A673 (cell line): ENCODE measurements at regions not wholly inside any gene's neighbourhood (a gene's known extent, or its start where the extent isn't known, plus 50 kb on each side); places are given as distances from the start of the nearest gene placed in this dataset.

Source experiments
- EZH2 ChIP-seq: fragments of 200-600 bp; sonication (generic); IDR thresholded peaks from 2 replicates; pipeline ENCODE4 v1.6.1; 2017; ENCODE audit warnings: borderline replicate concordance, low read depth, mild to moderate bottlenecking, mixed read lengths, antibody characterized with exemption, low read length; ENCODE audit not compliant: poor library complexity, severe bottlenecking
- TF ChIP-seq, protein P1 (sequence below): fragments of 300-800, 200-600 bp; sonication (generic); conservative IDR thresholded peaks from 2 replicates; pipeline ENCODE4 v1.5.1; 2017; ENCODE audit warnings: low read depth, mild to moderate bottlenecking, antibody characterized with exemption, low read length, moderate library complexity, mixed read lengths

DNA sequence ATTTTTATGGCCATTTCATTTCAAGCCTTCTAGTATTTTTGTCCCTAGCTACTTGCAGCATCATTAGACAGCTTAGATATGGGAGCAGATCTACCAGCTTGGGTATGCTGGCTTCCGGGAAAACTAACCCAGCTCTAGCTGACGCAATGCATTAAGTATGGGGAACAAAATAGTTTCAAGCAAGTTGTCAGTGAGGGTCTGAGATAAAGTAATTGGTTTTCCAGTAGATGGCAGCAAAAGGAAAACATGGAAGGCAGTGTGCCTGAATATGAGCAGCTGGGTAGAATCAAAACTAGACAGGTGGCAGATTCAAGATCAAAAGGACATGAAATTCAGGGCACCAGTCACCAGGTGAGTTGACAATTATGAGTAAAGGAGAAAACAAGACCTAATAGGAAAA, 340.9 kb upstream of the CTSO start:
- TF ChIP-seq, protein P1, sequence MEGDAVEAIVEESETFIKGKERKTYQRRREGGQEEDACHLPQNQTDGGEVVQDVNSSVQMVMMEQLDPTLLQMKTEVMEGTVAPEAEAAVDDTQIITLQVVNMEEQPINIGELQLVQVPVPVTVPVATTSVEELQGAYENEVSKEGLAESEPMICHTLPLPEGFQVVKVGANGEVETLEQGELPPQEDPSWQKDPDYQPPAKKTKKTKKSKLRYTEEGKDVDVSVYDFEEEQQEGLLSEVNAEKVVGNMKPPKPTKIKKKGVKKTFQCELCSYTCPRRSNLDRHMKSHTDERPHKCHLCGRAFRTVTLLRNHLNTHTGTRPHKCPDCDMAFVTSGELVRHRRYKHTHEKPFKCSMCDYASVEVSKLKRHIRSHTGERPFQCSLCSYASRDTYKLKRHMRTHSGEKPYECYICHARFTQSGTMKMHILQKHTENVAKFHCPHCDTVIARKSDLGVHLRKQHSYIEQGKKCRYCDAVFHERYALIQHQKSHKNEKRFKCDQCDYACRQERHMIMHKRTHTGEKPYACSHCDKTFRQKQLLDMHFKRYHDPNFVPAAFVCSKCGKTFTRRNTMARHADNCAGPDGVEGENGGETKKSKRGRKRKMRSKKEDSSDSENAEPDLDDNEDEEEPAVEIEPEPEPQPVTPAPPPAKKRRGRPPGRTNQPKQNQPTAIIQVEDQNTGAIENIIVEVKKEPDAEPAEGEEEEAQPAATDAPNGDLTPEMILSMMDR, result peak; percentile 74
- no peak for TF ChIP-seq EZH2
